A549 (cell line): ENCODE measurements at regions not wholly inside any gene's neighbourhood (a gene's known extent, or its start where the extent isn't known, plus 50 kb on each side); places are given as distances from the start of the nearest gene placed in this dataset.

Experiments
- BHLHE40 ChIP-seq: IDR thresholded peaks from 2 replicates; pipeline ENCODE4 v1.6.1; 2012; ENCODE audit warnings: low read depth, low read length, inconsistent platforms
- FOSL2 ChIP-seq, 2 experiments: fragments of 450-650 bp in 1 of 2; fragments of >200 bp in 1 of 2; sonication (Bioruptor Twin) in 1 of 2; formaldehyde crosslinking; IDR thresholded peaks; 2 replicates each; pipeline versions ENCODE4 v1.5.0 to v1.6.1; 2016 to 2020; ENCODE audit warnings: mild to moderate bottlenecking in 1 of 2, moderate library complexity in 1 of 2
- KDM5A ChIP-seq: fragments of 200-600 bp; sonication (generic); IDR thresholded peaks from 2 replicates; pipeline ENCODE4 v1.6.1; 2016; ENCODE audit warnings: antibody characterized with exemption, mild to moderate bottlenecking
- MAFK ChIP-seq: fragments of 450-650 bp; IDR thresholded peaks from 2 replicates; pipeline ENCODE4 v1.6.1; 2014; ENCODE audit not compliant: partially characterized antibody
- NR3C1 ChIP-seq: fragments of >200 bp; sonication (Bioruptor Twin); formaldehyde crosslinking; IDR thresholded peaks from 3 replicates; pipeline ENCODE4 v1.6.1; 2017
- POLR2A ChIP-seq: IDR thresholded peaks from 2 replicates; pipeline ENCODE4 v1.6.1; 2012; ENCODE audit warnings: mild to moderate bottlenecking, low read length
- RCOR1 ChIP-seq: fragments of 150-350 bp; IDR thresholded peaks from 2 replicates; pipeline ENCODE4 v1.6.1; 2014; ENCODE audit warnings: antibody characterized with exemption, low read length, low read depth
- SMC3 ChIP-seq: fragments of >200 bp; sonication (Bioruptor Twin); formaldehyde crosslinking; IDR thresholded peaks from 3 replicates; pipeline ENCODE4 v1.6.1; 2018; ENCODE audit warnings: inconsistent platforms
- SREBF2 ChIP-seq: fragments of 450-650 bp; IDR thresholded peaks from 2 replicates; pipeline ENCODE4 v1.6.1; 2014; ENCODE audit warnings: mild to moderate bottlenecking, moderate library complexity
- TF ChIP-seq, protein P1 (sequence below): fragments of >200 bp; sonication (Bioruptor Twin); formaldehyde crosslinking; IDR thresholded peaks from 3 replicates; pipeline ENCODE4 v1.5.1; 2016
- TF ChIP-seq, protein P2 (sequence below): fragments of 200-600 bp; sonication (generic); IDR thresholded peaks from 2 replicates; pipeline ENCODE4 v1.6.1; 2016; ENCODE audit warnings: antibody characterized with exemption, mild to moderate bottlenecking, moderate library complexity
- TF ChIP-seq, protein P3 (sequence below): fragments of 150-350 bp; IDR thresholded peaks from 2 replicates; pipeline ENCODE4 v1.6.1; 2014; ENCODE audit warnings: low read depth, mild to moderate bottlenecking, low read length
- TF ChIP-seq, protein P4 (sequence below): IDR thresholded peaks from 2 replicates; pipeline ENCODE4 v1.6.1; 2012
- TF ChIP-seq, protein P5 (sequence below): fragments of 450-650 bp; IDR thresholded peaks from 2 replicates; pipeline ENCODE4 v1.6.1; 2014; ENCODE audit warnings: antibody characterized with exemption

DNA sequence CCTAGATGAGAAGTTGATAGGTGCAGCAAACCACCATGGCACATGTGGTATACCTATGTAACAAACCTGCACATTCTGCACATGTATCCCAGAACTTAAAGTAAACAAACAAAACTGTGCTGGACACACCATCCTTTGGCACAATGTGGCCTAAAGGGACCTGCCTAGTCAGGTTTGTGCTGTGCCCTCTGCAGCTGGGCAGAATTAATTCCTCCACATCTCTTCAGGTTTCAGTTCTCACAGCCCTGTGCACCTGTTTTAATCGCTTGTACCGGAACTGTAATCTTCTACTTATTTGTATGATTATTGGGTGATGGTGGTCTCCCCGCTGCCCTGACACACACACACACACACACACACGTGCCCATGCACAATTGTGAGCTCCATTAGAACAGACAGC lies 252.7 kb downstream of the ACTR3B start:
- no peak for TF ChIP-seq BHLHE40
- TF ChIP-seq NR3C1, result no peak
- TF ChIP-seq, protein P1, sequence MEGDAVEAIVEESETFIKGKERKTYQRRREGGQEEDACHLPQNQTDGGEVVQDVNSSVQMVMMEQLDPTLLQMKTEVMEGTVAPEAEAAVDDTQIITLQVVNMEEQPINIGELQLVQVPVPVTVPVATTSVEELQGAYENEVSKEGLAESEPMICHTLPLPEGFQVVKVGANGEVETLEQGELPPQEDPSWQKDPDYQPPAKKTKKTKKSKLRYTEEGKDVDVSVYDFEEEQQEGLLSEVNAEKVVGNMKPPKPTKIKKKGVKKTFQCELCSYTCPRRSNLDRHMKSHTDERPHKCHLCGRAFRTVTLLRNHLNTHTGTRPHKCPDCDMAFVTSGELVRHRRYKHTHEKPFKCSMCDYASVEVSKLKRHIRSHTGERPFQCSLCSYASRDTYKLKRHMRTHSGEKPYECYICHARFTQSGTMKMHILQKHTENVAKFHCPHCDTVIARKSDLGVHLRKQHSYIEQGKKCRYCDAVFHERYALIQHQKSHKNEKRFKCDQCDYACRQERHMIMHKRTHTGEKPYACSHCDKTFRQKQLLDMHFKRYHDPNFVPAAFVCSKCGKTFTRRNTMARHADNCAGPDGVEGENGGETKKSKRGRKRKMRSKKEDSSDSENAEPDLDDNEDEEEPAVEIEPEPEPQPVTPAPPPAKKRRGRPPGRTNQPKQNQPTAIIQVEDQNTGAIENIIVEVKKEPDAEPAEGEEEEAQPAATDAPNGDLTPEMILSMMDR, result no peak
- no peak for TF ChIP-seq MAFK
- TF ChIP-seq SREBF2, result no peak
- TF ChIP-seq, protein P2, sequence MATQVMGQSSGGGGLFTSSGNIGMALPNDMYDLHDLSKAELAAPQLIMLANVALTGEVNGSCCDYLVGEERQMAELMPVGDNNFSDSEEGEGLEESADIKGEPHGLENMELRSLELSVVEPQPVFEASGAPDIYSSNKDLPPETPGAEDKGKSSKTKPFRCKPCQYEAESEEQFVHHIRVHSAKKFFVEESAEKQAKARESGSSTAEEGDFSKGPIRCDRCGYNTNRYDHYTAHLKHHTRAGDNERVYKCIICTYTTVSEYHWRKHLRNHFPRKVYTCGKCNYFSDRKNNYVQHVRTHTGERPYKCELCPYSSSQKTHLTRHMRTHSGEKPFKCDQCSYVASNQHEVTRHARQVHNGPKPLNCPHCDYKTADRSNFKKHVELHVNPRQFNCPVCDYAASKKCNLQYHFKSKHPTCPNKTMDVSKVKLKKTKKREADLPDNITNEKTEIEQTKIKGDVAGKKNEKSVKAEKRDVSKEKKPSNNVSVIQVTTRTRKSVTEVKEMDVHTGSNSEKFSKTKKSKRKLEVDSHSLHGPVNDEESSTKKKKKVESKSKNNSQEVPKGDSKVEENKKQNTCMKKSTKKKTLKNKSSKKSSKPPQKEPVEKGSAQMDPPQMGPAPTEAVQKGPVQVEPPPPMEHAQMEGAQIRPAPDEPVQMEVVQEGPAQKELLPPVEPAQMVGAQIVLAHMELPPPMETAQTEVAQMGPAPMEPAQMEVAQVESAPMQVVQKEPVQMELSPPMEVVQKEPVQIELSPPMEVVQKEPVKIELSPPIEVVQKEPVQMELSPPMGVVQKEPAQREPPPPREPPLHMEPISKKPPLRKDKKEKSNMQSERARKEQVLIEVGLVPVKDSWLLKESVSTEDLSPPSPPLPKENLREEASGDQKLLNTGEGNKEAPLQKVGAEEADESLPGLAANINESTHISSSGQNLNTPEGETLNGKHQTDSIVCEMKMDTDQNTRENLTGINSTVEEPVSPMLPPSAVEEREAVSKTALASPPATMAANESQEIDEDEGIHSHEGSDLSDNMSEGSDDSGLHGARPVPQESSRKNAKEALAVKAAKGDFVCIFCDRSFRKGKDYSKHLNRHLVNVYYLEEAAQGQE, result no peak
- TF ChIP-seq SMC3, result no peak
- TF ChIP-seq, protein P3, sequence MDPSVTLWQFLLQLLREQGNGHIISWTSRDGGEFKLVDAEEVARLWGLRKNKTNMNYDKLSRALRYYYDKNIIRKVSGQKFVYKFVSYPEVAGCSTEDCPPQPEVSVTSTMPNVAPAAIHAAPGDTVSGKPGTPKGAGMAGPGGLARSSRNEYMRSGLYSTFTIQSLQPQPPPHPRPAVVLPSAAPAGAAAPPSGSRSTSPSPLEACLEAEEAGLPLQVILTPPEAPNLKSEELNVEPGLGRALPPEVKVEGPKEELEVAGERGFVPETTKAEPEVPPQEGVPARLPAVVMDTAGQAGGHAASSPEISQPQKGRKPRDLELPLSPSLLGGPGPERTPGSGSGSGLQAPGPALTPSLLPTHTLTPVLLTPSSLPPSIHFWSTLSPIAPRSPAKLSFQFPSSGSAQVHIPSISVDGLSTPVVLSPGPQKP, result no peak
- TF ChIP-seq POLR2A, result no peak
- no peak for TF ChIP-seq FOSL2 (IDR thresholded peaks at IDR 0.05)
- TF ChIP-seq FOSL2 (CRISPR knock-in tag; IDR thresholded peaks at IDR 0.05), result no peak
- no peak for TF ChIP-seq RCOR1
- TF ChIP-seq, protein P4, sequence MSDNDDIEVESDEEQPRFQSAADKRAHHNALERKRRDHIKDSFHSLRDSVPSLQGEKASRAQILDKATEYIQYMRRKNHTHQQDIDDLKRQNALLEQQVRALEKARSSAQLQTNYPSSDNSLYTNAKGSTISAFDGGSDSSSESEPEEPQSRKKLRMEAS, result no peak
- TF ChIP-seq, protein P5, sequence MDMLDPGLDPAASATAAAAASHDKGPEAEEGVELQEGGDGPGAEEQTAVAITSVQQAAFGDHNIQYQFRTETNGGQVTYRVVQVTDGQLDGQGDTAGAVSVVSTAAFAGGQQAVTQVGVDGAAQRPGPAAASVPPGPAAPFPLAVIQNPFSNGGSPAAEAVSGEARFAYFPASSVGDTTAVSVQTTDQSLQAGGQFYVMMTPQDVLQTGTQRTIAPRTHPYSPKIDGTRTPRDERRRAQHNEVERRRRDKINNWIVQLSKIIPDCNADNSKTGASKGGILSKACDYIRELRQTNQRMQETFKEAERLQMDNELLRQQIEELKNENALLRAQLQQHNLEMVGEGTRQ, result no peak
- TF ChIP-seq KDM5A, result no peak
